ENCODE measurements at regions not wholly inside any gene's neighbourhood (a gene's known extent, or its start where the extent isn't known, plus 50 kb on each side); places are given as distances from the start of the nearest gene placed in this dataset.

DNA sequence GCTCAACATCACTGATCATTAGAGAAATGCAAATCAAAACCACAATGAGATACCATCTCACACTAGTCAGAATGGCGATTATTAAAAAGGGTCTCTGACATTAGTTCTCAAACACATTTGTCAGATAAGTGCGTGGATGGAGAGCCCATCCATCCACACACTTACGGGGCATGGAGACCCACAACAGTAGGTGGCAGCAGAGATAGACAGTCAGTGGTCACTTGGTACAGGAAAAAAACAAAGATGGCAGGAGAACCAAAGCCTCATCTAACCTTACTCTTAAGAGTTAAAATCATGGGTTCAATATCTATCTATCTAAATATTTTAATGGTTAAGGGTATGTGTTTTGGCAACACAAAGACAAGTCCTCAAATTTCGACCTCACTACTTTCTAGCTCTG lies 1378.7 kb upstream of the C9orf72 start:
- TF ChIP-seq POLR2A (IDR thresholded peaks at IDR 0.05) = no peak
- TF ChIP-seq, protein P1, sequence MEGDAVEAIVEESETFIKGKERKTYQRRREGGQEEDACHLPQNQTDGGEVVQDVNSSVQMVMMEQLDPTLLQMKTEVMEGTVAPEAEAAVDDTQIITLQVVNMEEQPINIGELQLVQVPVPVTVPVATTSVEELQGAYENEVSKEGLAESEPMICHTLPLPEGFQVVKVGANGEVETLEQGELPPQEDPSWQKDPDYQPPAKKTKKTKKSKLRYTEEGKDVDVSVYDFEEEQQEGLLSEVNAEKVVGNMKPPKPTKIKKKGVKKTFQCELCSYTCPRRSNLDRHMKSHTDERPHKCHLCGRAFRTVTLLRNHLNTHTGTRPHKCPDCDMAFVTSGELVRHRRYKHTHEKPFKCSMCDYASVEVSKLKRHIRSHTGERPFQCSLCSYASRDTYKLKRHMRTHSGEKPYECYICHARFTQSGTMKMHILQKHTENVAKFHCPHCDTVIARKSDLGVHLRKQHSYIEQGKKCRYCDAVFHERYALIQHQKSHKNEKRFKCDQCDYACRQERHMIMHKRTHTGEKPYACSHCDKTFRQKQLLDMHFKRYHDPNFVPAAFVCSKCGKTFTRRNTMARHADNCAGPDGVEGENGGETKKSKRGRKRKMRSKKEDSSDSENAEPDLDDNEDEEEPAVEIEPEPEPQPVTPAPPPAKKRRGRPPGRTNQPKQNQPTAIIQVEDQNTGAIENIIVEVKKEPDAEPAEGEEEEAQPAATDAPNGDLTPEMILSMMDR (IDR thresholded peaks at IDR 0.05) = no peak

Data from right lobe of liver (tissue), 4 donors.